CD4-positive, alpha-beta T cell (primary cell): ENCODE measurements at regions not wholly inside any gene's neighbourhood (a gene's known extent, or its start where the extent isn't known, plus 50 kb on each side); places are given as distances from the start of the nearest gene placed in this dataset.

Experiments
- ATAC-seq: fragments of 200-7000 bp; cut with Tn5 transposase; one replicate; pipeline ENCODE4 v1.10.0; 2022; ENCODE audit warnings: mild to moderate bottlenecking; ENCODE audit not compliant: poor library complexity
- CTCF ChIA-PET: fragments of 350-600 bp; sonication (Branson Sonifier 250); formaldehyde crosslinking; loops from one replicate; lab custom pipeline; 2021; ENCODE audit warnings: antibody characterized with exemption, inconsistent platforms; lab: Charles Lee
- POLR2A ChIA-PET: fragments of 350-600 bp; sonication (Branson Sonifier 250); formaldehyde crosslinking; loops from one replicate; lab custom pipeline; 2021; ENCODE audit warnings: antibody characterized with exemption, inconsistent platforms; lab: Charles Lee
- DNase-seq, 14 experiments: peaks; one replicate each; pipeline ENCODE4 v3.0.0-alpha.2; 2013 to 2020; ENCODE audit warnings: mixed read lengths in 2 of 14
- H3K27ac ChIP-seq, 2 donors: one replicate each; pipeline versions ENCODE4 v1.5.1 to v1.7.0; 2013; ENCODE audit warnings: low read length in 2 of 2, low read depth in 1 of 2, mild to moderate bottlenecking in 1 of 2
- H3K27me3 ChIP-seq, 2 experiments: 1 replicate in 1 of 2; 2 replicates in 1 of 2; pipeline versions ENCODE4 v1.6.1 to v1.7.0; 2013; ENCODE audit warnings: low read length in 2 of 2, control low read depth in 1 of 2, mild to moderate bottlenecking in 1 of 2, moderate library complexity in 1 of 2; ENCODE audit not compliant: insufficient read depth in 2 of 2, control insufficient read depth in 1 of 2
- H3K36me3 ChIP-seq: one replicate; pipeline ENCODE4 v1.6.1; 2013; ENCODE audit warnings: low read length, control low read depth; ENCODE audit not compliant: insufficient read depth
- H3K4me1 ChIP-seq: one replicate; pipeline ENCODE4 v1.6.1; 2013; ENCODE audit warnings: low read length, control low read depth; ENCODE audit not compliant: insufficient read depth
- H3K4me3 ChIP-seq: one replicate; pipeline ENCODE4 v1.5.1; 2013; ENCODE audit warnings: mild to moderate bottlenecking, low read length, moderate library complexity
- H3K9me3 ChIP-seq, 2 experiments: 1 replicate in 1 of 2; 2 replicates in 1 of 2; pipeline versions ENCODE4 v1.6.1 to v1.7.0; 2013; ENCODE audit warnings: low read length in 2 of 2, mild to moderate bottlenecking in 2 of 2, control low read depth in 1 of 2, moderate library complexity in 1 of 2; ENCODE audit not compliant: control insufficient read depth in 1 of 2, insufficient read depth in 1 of 2
- H3K27ac Mint-ChIP-seq: one replicate; pipeline ENCODE4 v1.8.0; 2020; ENCODE audit warnings: mixed read lengths
- H3K27me3 Mint-ChIP-seq: one replicate; pipeline ENCODE4 v1.8.0; 2021; ENCODE audit warnings: mixed read lengths
- H3K36me3 Mint-ChIP-seq: one replicate; pipeline ENCODE4 v1.8.0; 2021; ENCODE audit warnings: low read depth, mixed read lengths
- H3K4me1 Mint-ChIP-seq: one replicate; pipeline ENCODE4 v1.8.0; 2021; ENCODE audit warnings: low read depth, mixed read lengths
- H3K4me3 Mint-ChIP-seq: one replicate; pipeline ENCODE4 v1.8.0; 2020; ENCODE audit warnings: mild to moderate bottlenecking, mixed read lengths
- H3K9me3 Mint-ChIP-seq: one replicate; pipeline ENCODE4 v1.8.0; 2020; ENCODE audit warnings: mixed read lengths
- intact Hi-C, 2 experiments: fragments of 100-400 bp; cut with DNase I in 1 of 2; cut with micrococcal nuclease in 1 of 2; formaldehyde crosslinking; loops; one replicate each; pipeline versions ENCODE4 v1.15.1 to v1.9.0; 2023 to 2025; cut with DNase I, micrococcal nuclease
- TF ChIP-seq, protein P1 (sequence below): fragments of 200-600 bp; IDR thresholded peaks from one replicate; pipeline ENCODE4 v1.8.0; 2022; ENCODE audit warnings: antibody characterized with exemption, mild to moderate bottlenecking

DNA sequence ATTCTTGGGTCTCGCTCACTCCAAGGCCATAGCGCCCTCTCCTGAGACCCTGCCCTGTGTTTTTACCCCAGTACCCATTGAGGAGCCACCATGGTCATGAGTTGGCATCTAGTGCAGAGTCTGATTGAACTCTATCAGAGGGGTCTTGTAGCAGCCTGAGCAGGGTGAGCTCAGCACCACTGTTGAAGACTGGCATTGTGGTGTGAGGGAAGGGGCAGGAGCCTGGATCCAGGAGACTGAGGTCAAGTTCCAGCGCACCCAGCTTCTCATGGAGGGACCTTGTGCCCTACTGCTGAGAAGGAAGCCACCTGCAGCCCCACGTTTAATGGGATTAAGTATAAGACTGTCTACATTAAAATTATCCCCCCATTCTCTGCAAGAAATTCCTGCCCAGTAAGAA lies 65.8 kb upstream of the LARS2 start:
- peaks cover 0 to 3% of the 10 kb centered on the region in 2 experiments for H3K9me3 ChIP-seq
- CTCF ChIA-PET = no interaction called here
- H3K4me1 ChIP-seq = no peaks in the 10 kb centered on the region
- POLR2A ChIA-PET = no interaction called here
- Mint-ChIP-seq H3K4me3 (no peak overlapping the region), H3K9me3 (no peaks in the 10 kb centered on the region), H3K36me3 (no peaks in the 10 kb centered on the region), H3K27ac (no peak overlapping the region), H3K4me1 (no peaks in the 10 kb centered on the region), H3K27me3 (peaks cover 19% of the 10 kb centered on the region)
- peaks cover 0 to 3% of the 10 kb centered on the region in 2 experiments for H3K27me3 ChIP-seq
- intact Hi-C loops = no loop called here
- H3K27ac ChIP-seq = no peak overlapping the region
- no peak overlapping the region for H3K4me3 ChIP-seq
- DNase-seq = no peak
- no peak for ATAC-seq
- no peaks in the 10 kb centered on the region for H3K36me3 ChIP-seq
- TF ChIP-seq, protein P1, sequence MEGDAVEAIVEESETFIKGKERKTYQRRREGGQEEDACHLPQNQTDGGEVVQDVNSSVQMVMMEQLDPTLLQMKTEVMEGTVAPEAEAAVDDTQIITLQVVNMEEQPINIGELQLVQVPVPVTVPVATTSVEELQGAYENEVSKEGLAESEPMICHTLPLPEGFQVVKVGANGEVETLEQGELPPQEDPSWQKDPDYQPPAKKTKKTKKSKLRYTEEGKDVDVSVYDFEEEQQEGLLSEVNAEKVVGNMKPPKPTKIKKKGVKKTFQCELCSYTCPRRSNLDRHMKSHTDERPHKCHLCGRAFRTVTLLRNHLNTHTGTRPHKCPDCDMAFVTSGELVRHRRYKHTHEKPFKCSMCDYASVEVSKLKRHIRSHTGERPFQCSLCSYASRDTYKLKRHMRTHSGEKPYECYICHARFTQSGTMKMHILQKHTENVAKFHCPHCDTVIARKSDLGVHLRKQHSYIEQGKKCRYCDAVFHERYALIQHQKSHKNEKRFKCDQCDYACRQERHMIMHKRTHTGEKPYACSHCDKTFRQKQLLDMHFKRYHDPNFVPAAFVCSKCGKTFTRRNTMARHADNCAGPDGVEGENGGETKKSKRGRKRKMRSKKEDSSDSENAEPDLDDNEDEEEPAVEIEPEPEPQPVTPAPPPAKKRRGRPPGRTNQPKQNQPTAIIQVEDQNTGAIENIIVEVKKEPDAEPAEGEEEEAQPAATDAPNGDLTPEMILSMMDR = no peak

DNA sequence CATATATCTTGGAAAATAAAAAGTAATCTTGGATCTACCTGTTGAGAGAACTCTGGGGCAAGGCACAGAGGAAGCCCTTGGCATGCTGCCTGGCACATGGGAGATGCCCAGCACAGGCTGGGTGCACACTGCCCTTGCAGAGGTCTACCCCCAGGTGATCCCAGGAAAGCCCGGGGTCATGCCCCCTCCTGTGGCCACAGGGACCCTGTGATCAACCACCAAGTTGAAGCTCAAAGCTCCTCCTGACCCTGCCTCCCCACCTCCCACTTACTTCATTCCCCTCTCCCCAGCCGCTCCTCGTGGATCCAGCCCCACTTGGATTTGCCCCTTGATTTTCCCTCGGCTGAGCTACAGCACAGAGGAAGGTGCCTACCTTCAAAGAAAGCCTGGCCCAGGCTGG lies 62.7 kb upstream of the LARS2 start:
- ChIA-PET CTCF (interaction anchor here (0.9 kb wide), 1 partner anchor 23 kb away, joined by 3 read pairs; no protein-coding TSS in a partner anchor), POLR2A (no interaction called here)
- H3K27ac ChIP-seq = no peak overlapping the region
- no peaks in the 10 kb centered on the region for H3K36me3 ChIP-seq
- H3K27ac Mint-ChIP-seq = no peak overlapping the region
- peaks cover 4% of the 10 kb centered on the region for H3K4me1 ChIP-seq
- no peak overlapping the region for H3K4me3 Mint-ChIP-seq
- peaks cover 0 to 3% of the 10 kb centered on the region in 2 experiments for H3K9me3 ChIP-seq
- peaks cover 0 to 6% of the 10 kb centered on the region in 2 experiments for H3K27me3 ChIP-seq
- H3K27me3 Mint-ChIP-seq = peaks cover 31% of the 10 kb centered on the region
- no peak overlapping the region for H3K4me3 ChIP-seq
- no peaks in the 10 kb centered on the region for H3K9me3 Mint-ChIP-seq
- ATAC-seq (no peak), DNase-seq (no peak)
- H3K36me3 Mint-ChIP-seq = no peaks in the 10 kb centered on the region
- no peaks in the 10 kb centered on the region for H3K4me1 Mint-ChIP-seq
- intact Hi-C loops = no loop called here
- TF ChIP-seq, protein P1 = no peak

DNA sequence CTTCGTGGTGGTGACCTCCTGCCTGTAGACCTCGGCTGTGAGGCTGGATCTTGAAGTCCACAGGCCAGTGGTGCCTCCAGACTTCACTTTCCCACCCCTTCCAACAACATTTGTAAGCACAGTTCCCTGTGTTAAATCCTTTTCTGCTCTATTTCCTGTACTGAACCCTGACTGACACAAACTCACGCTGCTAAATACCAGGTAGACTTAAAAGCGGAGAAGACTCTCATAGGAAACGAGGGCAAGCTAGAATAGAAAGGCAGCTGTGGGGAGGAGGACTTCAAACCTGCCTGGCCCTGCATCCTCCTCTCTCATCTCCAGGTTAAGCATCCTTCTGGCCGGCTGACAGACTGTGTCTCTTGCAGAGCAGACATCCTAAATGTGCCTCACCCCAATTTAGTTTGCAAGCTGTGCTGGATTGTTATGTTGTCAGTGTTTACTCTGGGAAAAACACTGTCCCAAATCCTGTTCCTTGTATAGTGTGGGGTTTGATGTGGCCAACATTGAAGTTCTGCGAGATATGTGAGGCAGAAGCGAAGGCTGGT lies 58.5 kb upstream of the LARS2 start:
- Mint-ChIP-seq H3K36me3 (no peaks in the 10 kb centered on the region), H3K27me3 (peaks cover 42% of the 10 kb centered on the region), H3K9me3 (no peaks in the 10 kb centered on the region), H3K4me3 (no peak overlapping the region), H3K27ac (no peak overlapping the region), H3K4me1 (no peaks in the 10 kb centered on the region)
- Histone ChIP-seq H3K4me3 (no peak overlapping the region), H3K27me3 (peaks cover 0 to 20% of the 10 kb centered on the region in 2 experiments), H3K27ac (no peak overlapping the region), H3K4me1 (peaks cover 4% of the 10 kb centered on the region), H3K9me3 (no peaks in the 10 kb centered on the region), H3K36me3 (no peaks in the 10 kb centered on the region)
- intact Hi-C loops = loop anchor here in 1 of 2 experiments (5.0 kb wide), 1 partner anchor 293 kb away; no protein-coding TSS in a partner anchor
- ChIA-PET CTCF (no interaction called here), POLR2A (no interaction called here)
- DNase-seq (no peak), ATAC-seq (no peak)
- TF ChIP-seq, protein P1 = no peak
